ENCODE measurements at regions not wholly inside any gene's neighbourhood (a gene's known extent, or its start where the extent isn't known, plus 50 kb on each side); places are given as distances from the start of the nearest gene placed in this dataset.

DNA sequence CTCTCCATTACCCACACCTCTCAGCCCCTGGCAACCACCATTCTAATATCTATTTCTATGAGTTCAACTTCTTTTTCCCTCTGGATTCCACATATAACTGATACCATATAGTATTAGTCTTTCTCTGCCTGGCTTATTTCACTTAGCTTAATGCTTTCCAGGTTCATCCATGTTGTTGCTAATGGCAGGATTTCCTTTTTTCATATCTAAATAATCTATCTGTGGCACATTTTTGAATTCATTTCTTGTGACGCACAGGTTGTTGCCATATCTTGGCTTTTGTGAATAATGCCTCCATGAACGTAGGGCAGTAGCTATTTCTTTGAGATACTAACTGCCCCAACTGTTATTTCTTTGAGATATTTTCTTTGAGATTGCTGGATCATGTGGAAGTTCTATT, 235.6 kb downstream of the SPRY2 start:
- CTCF ChIA-PET: no interaction called here
- DNase-seq (ENCODE audit: extremely low spot score): no peak
- TF ChIP-seq, protein P1, sequence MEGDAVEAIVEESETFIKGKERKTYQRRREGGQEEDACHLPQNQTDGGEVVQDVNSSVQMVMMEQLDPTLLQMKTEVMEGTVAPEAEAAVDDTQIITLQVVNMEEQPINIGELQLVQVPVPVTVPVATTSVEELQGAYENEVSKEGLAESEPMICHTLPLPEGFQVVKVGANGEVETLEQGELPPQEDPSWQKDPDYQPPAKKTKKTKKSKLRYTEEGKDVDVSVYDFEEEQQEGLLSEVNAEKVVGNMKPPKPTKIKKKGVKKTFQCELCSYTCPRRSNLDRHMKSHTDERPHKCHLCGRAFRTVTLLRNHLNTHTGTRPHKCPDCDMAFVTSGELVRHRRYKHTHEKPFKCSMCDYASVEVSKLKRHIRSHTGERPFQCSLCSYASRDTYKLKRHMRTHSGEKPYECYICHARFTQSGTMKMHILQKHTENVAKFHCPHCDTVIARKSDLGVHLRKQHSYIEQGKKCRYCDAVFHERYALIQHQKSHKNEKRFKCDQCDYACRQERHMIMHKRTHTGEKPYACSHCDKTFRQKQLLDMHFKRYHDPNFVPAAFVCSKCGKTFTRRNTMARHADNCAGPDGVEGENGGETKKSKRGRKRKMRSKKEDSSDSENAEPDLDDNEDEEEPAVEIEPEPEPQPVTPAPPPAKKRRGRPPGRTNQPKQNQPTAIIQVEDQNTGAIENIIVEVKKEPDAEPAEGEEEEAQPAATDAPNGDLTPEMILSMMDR (IDR thresholded peaks at IDR 0.05; ENCODE audit: control extremely low read depth, extremely low read depth, low read depth, missing control alignments): no peak
- POLR2A ChIA-PET: no interaction called here

DNA sequence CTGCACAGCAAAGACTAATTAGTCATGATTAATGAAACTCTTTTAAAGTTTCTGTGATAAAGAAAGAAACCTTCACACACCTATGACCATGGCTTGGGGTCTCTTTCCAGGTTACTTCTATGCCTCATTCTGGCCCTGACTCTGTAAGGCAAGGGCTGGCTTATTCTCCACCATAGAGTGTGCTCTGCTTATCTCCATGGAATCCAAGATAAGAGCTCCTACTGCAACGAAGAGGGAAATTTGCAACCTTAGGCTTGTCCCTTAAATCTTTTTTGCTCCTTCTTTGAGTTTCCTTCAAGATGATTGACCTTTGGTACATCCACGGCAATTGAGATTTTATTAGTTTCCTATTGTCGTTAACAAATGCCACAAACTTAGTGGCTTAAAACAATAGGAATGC, 239.9 kb downstream of the SPRY2 start:
- CTCF ChIA-PET: interaction anchor here (2.2 kb wide), 1 partner anchor 9 kb away, joined by 7 read pairs; no protein-coding TSS in a partner anchor
- POLR2A ChIA-PET: no interaction called here
- TF ChIP-seq, protein P1 (IDR thresholded peaks at IDR 0.05; ENCODE audit: control extremely low read depth, extremely low read depth, low read depth, missing control alignments): no peak
- DNase-seq (ENCODE audit: extremely low spot score): no peak

DNA sequence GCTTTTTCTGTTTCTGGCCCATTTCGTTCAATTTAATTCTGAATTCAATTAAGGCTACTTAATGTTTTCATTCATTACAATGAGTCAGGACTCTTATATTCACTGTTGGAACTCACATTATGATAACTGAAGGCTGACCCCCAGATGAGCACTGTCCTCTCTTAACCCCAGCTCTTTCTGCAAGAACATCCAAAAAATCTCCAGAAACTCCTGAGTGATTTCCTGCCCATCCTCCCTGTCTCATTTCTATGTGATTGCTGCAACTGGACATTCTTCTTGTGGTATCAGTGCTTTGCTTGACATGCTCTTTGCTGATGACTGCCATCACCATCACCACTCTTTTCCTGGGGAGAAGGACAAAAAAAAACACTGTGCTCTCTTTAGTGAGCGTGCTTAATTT, 240.3 kb downstream of the SPRY2 start:
- TF ChIP-seq, protein P1 (IDR thresholded peaks at IDR 0.05; ENCODE audit: control extremely low read depth, extremely low read depth, low read depth, missing control alignments): no peak
- CTCF ChIA-PET: interaction anchor here (2.2 kb wide), 1 partner anchor 9 kb away, joined by 7 read pairs; no protein-coding TSS in a partner anchor
- DNase-seq (ENCODE audit: extremely low spot score): no peak
- POLR2A ChIA-PET: no interaction called here

DNA sequence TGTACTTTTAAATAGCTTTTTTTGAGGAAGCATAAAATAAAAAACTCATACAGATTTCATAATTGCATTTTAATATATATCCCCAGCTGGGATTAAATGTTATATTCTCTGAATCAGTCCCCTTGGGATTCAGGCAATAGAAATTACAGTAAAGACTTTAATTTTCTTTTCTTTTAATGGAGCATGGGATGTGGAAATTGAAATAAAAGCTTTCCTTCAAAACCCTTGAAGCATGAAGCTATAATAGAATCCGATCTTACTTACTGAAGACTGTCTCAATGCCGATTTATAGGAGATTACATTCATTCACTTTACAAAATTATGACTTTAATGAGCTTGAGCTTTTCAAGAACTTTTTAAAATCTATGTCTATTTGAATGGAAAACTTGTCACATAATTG, 243.4 kb downstream of the SPRY2 start:
- CTCF ChIA-PET: interaction anchor here (1.2 to 1.3 kb wide), 3 partner anchors 11 to 21 kb away, joined by 3 to 5 read pairs (median 3); no protein-coding TSS in a partner anchor
- POLR2A ChIA-PET: no interaction called here
- TF ChIP-seq, protein P1 (IDR thresholded peaks at IDR 0.05; ENCODE audit: control extremely low read depth, extremely low read depth, low read depth, missing control alignments): no peak
- no peak for DNase-seq (ENCODE audit: extremely low spot score)

DNA sequence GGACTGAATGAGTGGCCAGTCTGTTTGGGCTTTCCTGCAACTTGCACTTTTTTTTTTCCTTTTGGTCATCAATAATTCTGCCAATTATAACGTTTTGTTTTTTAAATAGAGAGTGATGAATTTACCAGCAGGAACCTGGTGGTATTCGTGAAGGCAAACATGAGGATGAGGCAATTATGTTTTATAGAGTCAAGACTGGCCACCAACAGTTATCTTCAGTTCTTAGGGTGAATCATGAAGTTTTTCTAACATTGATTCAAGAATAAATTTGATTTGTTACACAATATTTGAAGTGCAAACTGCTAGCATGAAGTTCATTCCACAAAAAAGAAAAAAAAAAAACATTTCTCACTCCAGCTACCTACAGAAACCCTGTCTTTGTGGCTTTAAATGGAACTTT, 244.5 kb downstream of the SPRY2 start:
- ChIA-PET CTCF (no interaction called here), POLR2A (no interaction called here)
- DNase-seq (ENCODE audit: extremely low spot score): no peak
- TF ChIP-seq, protein P1 (IDR thresholded peaks at IDR 0.05; ENCODE audit: control extremely low read depth, extremely low read depth, low read depth, missing control alignments): no peak

DNA sequence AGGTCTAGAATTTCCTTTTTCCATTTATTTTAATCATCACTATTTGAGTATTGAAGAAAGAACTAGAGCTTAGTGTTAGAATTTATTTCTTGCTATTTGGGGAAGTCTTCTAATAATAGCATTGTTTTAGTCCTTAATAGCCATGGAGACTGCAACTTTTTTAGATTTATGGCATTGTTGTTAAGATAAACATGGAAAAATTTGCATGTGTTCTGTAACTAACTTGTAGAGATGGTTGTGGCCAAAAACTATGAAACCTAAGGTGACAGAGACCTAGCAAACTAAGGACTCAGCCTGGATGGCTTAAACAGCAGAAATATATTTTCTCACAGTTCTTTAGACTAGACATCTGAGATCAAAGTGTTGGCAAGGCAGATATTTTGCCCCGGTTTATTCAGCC, 246.4 kb downstream of the SPRY2 start:
- TF ChIP-seq, protein P1 (IDR thresholded peaks at IDR 0.05; ENCODE audit: control extremely low read depth, extremely low read depth, low read depth, missing control alignments): no peak
- ChIA-PET POLR2A (no interaction called here), CTCF (interaction anchor here (1.4 kb wide), 1 partner anchor 16 kb away, joined by 4 read pairs; no protein-coding TSS in a partner anchor)
- DNase-seq (ENCODE audit: extremely low spot score): no peak

DNA sequence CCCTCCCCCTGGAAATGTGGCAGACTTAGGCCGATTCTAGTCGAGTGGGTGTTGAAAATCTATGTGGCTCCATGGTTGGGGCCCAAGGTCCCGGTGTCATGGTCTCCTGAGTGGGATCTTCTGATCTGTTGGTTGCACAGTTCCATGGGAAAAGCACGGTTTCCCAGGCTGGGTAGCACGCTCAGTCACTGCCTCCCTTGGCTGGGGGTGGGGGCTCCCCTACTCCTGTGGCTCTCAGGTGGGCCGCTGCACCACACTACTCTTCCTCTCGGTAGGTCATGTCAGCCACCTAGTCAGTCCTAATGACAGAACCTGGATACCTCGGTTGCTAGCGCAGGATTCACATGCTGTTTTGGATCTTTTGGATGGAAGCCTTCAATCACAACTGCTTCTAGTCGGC, 247.0 kb downstream of the SPRY2 start:
- no peak for DNase-seq (ENCODE audit: extremely low spot score)
- ChIA-PET CTCF (interaction anchor here (1.4 kb wide), 1 partner anchor 16 kb away, joined by 4 read pairs; no protein-coding TSS in a partner anchor), POLR2A (no interaction called here)
- TF ChIP-seq, protein P1 (IDR thresholded peaks at IDR 0.05; ENCODE audit: control extremely low read depth, extremely low read depth, low read depth, missing control alignments): no peak
